Loucy (cell line): ENCODE measurements at regions not wholly inside any gene's neighbourhood (a gene's known extent, or its start where the extent isn't known, plus 50 kb on each side); places are given as distances from the start of the nearest gene placed in this dataset.

Experiments
- CTCF ChIP-seq: fragments of 200-600 bp; sonication (generic); conservative IDR thresholded peaks from 2 replicates; pipeline ENCODE4 v1.5.1; 2014; ENCODE audit warnings: mild to moderate bottlenecking, antibody characterized with exemption, low read length
- EZH2phosphoT487 ChIP-seq: fragments of 200-600 bp; IDR thresholded peaks from 2 replicates; pipeline ENCODE4 v1.6.1; 2018; ENCODE audit warnings: antibody characterized with exemption, mild to moderate bottlenecking, moderate library complexity, borderline replicate concordance

- TF ChIP-seq EZH2phosphoT487 (no peak), CTCF (no peak)
Measured at GRCh38 chr9:35548571-35548970, 56.5 kb upstream of the TESK1 start.
